Astrocyte (in vitro differentiated cells and primary cell): ENCODE measurements at regions not wholly inside any gene's neighbourhood (a gene's known extent, or its start where the extent isn't known, plus 50 kb on each side); places are given as distances from the start of the nearest gene placed in this dataset.

Experiments
- DNase-seq: peaks from one replicate; pipeline ENCODE4 v3.0.0-alpha.2; 2010; ENCODE audit warnings: low read depth
- FAIRE-seq: peaks from 2 replicates; lab custom pipeline; 2011; peaks lifted over from hg19 to GRCh38; lab: Jason Lieb, UNC
- H2AFZ ChIP-seq: 2 replicates; pipeline ENCODE4 v1.6.0; 2012; ENCODE audit warnings: low read depth, low read length, inconsistent platforms
- H3K27ac ChIP-seq: 2 replicates; pipeline ENCODE4 v1.5.1; 2011; ENCODE audit warnings: low read depth, low read length, inconsistent platforms
- H3K27me3 ChIP-seq: 2 replicates; pipeline ENCODE4 v1.6.0; 2011; ENCODE audit warnings: low read length, inconsistent platforms; ENCODE audit not compliant: insufficient read depth
- H3K36me3 ChIP-seq: 2 replicates; pipeline ENCODE4 v1.5.1; 2011; ENCODE audit warnings: low read length, inconsistent platforms; ENCODE audit not compliant: insufficient read depth
- H3K4me1 ChIP-seq: 2 replicates; pipeline ENCODE4 v1.5.1; 2011; ENCODE audit warnings: low read length, inconsistent platforms; ENCODE audit not compliant: insufficient read depth
- H3K4me2 ChIP-seq: 2 replicates; pipeline ENCODE4 v1.6.0; 2012; ENCODE audit warnings: low read length, inconsistent platforms
- H3K4me3 ChIP-seq: 2 replicates; pipeline ENCODE4 v1.5.1; 2011; ENCODE audit warnings: low read depth, mild to moderate bottlenecking, low read length, inconsistent platforms; ENCODE audit not compliant: insufficient read depth
- H3K79me2 ChIP-seq: 2 replicates; pipeline ENCODE4 v1.6.0; 2012; ENCODE audit warnings: mild to moderate bottlenecking, low read length, inconsistent platforms; ENCODE audit not compliant: insufficient read depth
- H3K9ac ChIP-seq: 2 replicates; pipeline ENCODE4 v1.6.0; 2012; ENCODE audit warnings: mild to moderate bottlenecking, low read length, inconsistent platforms
- H3K9me3 ChIP-seq: 2 replicates; pipeline ENCODE4 v1.5.1; 2012; ENCODE audit warnings: low read depth, mild to moderate bottlenecking, low read length, inconsistent platforms; ENCODE audit not compliant: insufficient read depth
- H4K20me1 ChIP-seq: 2 replicates; pipeline ENCODE4 v1.6.0; 2012; ENCODE audit warnings: low read length, inconsistent platforms; ENCODE audit not compliant: insufficient read depth
- H3K27ac Mint-ChIP-seq: one replicate; pipeline ENCODE4 v1.8.0; 2021; ENCODE audit warnings: mild to moderate bottlenecking, mixed read lengths; ENCODE audit not compliant: unreplicated experiment
- H3K27me3 Mint-ChIP-seq: one replicate; pipeline ENCODE4 v1.8.0; 2021; ENCODE audit warnings: low read depth, mixed read lengths; ENCODE audit not compliant: unreplicated experiment
- H3K36me3 Mint-ChIP-seq: one replicate; pipeline ENCODE4 v1.8.0; 2021; ENCODE audit warnings: low read depth, mixed read lengths; ENCODE audit not compliant: unreplicated experiment
- H3K4me1 Mint-ChIP-seq: one replicate; pipeline ENCODE4 v1.8.0; 2021; ENCODE audit warnings: low read depth, mixed read lengths; ENCODE audit not compliant: unreplicated experiment
- H3K4me3 Mint-ChIP-seq: one replicate; pipeline ENCODE4 v1.8.0; 2021; ENCODE audit warnings: mild to moderate bottlenecking, moderate library complexity, mixed read lengths; ENCODE audit not compliant: unreplicated experiment
- H3K9me3 Mint-ChIP-seq: one replicate; pipeline ENCODE4 v1.8.0; 2021; ENCODE audit warnings: mild to moderate bottlenecking, mixed read lengths; ENCODE audit not compliant: unreplicated experiment
- CTCF ChIP-seq: IDR thresholded peaks from 2 replicates; pipeline ENCODE4 v1.5.1; 2011; ENCODE audit warnings: low read depth, mild to moderate bottlenecking, inconsistent platforms, low read length, moderate library complexity; ENCODE audit not compliant: insufficient read depth
- EZH2 ChIP-seq: IDR thresholded peaks from 2 replicates; pipeline ENCODE4 v1.6.1; 2012; ENCODE audit warnings: mild to moderate bottlenecking, low read length, inconsistent platforms; ENCODE audit not compliant: insufficient read depth

DNA sequence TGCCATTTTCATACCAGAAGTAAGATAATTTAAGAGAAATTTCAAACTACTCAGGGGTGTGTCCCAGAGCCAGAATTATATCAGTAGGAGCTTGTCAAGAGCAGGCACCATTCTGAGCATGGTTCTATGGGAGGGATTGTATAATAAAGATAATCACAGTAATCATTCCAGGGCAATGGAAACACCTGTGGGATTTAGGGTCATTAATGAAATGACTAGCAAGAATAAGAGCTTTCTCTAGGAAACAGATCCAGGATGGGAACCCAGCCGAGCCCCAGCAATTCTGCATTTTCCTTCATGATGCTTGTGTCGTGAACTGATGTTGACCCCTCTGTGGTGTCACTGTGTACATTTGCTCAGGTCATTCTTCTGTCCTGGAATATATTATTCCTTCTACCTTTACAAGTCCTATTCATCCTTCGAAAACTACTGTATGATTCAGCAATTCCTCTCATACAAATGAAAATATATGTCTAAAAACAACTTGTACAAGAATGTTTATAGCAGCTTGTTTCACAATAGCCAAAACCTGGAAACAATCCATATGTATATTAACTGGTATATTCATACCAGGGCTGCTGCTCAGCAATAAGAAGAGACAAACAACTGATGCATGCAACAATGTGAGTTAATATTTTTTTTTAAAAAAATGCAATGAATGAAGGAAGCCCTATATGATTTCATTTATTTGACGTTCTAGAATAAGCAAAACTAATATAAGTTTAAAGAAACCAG lies 687.8 kb upstream of the KLHL29 start:
- H2AFZ ChIP-seq, result no peak overlapping the region
- Mint-ChIP-seq H3K4me1 (no peaks in the 10 kb centered on the region), H3K27ac (no peak overlapping the region), H3K9me3 (no peaks in the 10 kb centered on the region), H3K27me3 (peaks cover 3% of the 10 kb centered on the region), H3K4me3 (no peak overlapping the region), H3K36me3 (no peaks in the 10 kb centered on the region)
- no peak for DNase-seq
- no peak overlapping the region for H3K9ac ChIP-seq
- no peaks in the 10 kb centered on the region for H4K20me1 ChIP-seq
- TF ChIP-seq EZH2 (no peak), CTCF (no peak)
- H3K27me3 ChIP-seq, result no peaks in the 10 kb centered on the region
- no peaks in the 10 kb centered on the region for H3K79me2 ChIP-seq
- H3K4me2 ChIP-seq, result no peak overlapping the region
- peaks cover 2% of the 10 kb centered on the region for H3K9me3 ChIP-seq
- no peaks in the 10 kb centered on the region for H3K36me3 ChIP-seq
- FAIRE-seq, result no peak
- H3K27ac ChIP-seq, result no peak overlapping the region
- H3K4me3 ChIP-seq, result no peak overlapping the region
- no peaks in the 10 kb centered on the region for H3K4me1 ChIP-seq

DNA sequence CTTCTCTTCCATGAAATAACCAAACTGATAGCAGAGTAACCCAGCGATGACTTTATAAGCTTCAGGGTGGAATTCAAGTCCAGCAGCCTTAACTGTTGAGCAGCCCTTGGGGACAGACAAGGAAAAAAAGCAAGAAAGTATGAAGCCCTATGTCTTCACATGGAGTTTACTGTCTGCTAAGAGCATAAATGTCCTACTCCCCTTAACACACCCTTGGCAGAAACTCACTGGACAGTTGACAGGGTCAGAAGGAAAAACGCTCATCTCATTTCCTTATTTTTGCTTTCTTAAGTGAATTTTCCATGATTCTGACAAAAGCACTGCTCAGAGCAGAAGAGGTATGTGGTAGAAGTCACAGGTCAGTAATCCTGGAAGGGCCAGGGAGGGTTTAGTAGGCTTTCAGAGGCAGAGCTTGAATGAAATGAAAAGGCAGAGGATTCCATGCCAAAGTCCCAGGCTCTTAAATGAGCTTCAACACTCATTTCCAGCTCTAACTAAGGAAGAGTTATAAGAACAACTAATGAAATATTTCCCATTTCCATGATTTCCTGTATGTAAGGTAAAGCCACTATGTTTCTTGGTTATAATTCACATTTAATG lies 683.3 kb upstream of the KLHL29 start:
- FAIRE-seq (no peak), DNase-seq (no peak)
- H3K9me3 ChIP-seq, result peaks cover 4% of the 10 kb centered on the region
- H3K27ac Mint-ChIP-seq, result no peak overlapping the region
- no peak overlapping the region for H3K4me2 ChIP-seq
- H4K20me1 ChIP-seq, result no peaks in the 10 kb centered on the region
- H3K4me1 Mint-ChIP-seq, result no peaks in the 10 kb centered on the region
- H3K79me2 ChIP-seq, result no peaks in the 10 kb centered on the region
- no peak overlapping the region for H3K9ac ChIP-seq
- no peak overlapping the region for H3K27ac ChIP-seq
- no peaks in the 10 kb centered on the region for H3K36me3 ChIP-seq
- no peaks in the 10 kb centered on the region for H3K27me3 ChIP-seq
- no peaks in the 10 kb centered on the region for H3K36me3 Mint-ChIP-seq
- H2AFZ ChIP-seq, result no peak overlapping the region
- no peak for TF ChIP-seq EZH2
- no peaks in the 10 kb centered on the region for H3K27me3 Mint-ChIP-seq
- no peaks in the 10 kb centered on the region for H3K9me3 Mint-ChIP-seq
- no peak overlapping the region for H3K4me3 ChIP-seq
- no peaks in the 10 kb centered on the region for H3K4me1 ChIP-seq
- no peak overlapping the region for H3K4me3 Mint-ChIP-seq

DNA sequence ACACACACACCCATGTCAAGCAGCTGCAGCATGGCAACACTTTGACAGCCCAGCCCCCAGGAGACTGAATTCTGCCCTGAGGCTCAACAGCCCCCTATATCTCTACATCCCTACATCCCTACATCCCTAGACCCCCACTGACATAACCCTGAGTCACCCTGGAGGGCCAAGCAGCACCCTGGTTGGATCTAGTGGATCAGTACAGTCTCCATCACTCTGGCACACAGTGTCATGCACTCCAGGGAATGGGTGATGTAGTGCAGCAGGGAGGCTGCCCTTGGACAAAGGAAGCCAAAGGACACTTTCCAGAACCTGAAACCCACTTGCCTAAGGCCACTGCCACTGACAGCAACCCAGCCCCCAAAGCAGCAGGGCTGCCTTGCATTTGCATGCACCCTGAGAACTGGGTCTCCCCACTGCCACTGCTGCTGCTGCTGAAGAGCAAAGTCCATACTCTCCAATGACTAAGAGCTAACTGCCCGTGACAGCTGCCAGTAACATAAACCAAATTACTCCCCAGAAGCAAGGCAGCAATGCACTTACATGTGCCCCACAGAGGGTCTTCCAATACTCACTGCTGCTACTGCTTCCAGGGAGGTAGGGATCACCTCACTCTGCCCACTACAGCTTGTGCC lies 681.6 kb upstream of the KLHL29 start:
- H3K4me2 ChIP-seq, result no peak overlapping the region
- FAIRE-seq, result no peak
- no peaks in the 10 kb centered on the region for H3K27me3 Mint-ChIP-seq
- no peaks in the 10 kb centered on the region for H3K79me2 ChIP-seq
- no peak overlapping the region for H3K4me3 ChIP-seq
- no peak for DNase-seq
- no peaks in the 10 kb centered on the region for H3K4me1 ChIP-seq
- H3K4me1 Mint-ChIP-seq, result no peaks in the 10 kb centered on the region
- no peaks in the 10 kb centered on the region for H3K9me3 Mint-ChIP-seq
- TF ChIP-seq CTCF (no peak), EZH2 (no peak)
- H2AFZ ChIP-seq, result no peak overlapping the region
- H3K36me3 ChIP-seq, result no peaks in the 10 kb centered on the region
- H3K9ac ChIP-seq, result no peak overlapping the region
- H3K27ac Mint-ChIP-seq, result no peak overlapping the region
- no peaks in the 10 kb centered on the region for H3K27me3 ChIP-seq
- no peak overlapping the region for H3K27ac ChIP-seq
- no peaks in the 10 kb centered on the region for H4K20me1 ChIP-seq
- no peaks in the 10 kb centered on the region for H3K36me3 Mint-ChIP-seq
- peaks cover 4% of the 10 kb centered on the region for H3K9me3 ChIP-seq
- H3K4me3 Mint-ChIP-seq, result no peak overlapping the region
